PFSK-1 (cell line): ENCODE measurements at regions not wholly inside any gene's neighbourhood (a gene's known extent, or its start where the extent isn't known, plus 50 kb on each side); places are given as distances from the start of the nearest gene placed in this dataset.

Experiments
- POLR2AphosphoS5 ChIP-seq: IDR thresholded peaks from 2 replicates; pipeline ENCODE4 v1.6.1; 2012; ENCODE audit warnings: low read depth, mild to moderate bottlenecking, control low read depth, low read length, moderate library complexity
- REST ChIP-seq, 2 experiments: IDR thresholded peaks; 2 replicates each; pipeline versions ENCODE4 v1.6.1 to v1.8.0; 2011 to 2012; ENCODE audit warnings: low read depth in 2 of 2, low read length in 2 of 2, control low read depth in 1 of 2, inconsistent platforms in 1 of 2, mild to moderate bottlenecking in 1 of 2, moderate library complexity in 1 of 2; ENCODE audit not compliant: insufficient read depth in 1 of 2
- TAF1 ChIP-seq: IDR thresholded peaks from 2 replicates; pipeline ENCODE4 v1.6.1; 2012; ENCODE audit warnings: low read length, control low read depth, borderline replicate concordance; ENCODE audit not compliant: insufficient read depth

GRCh38 chr12:125922330-125922729 lies 857.1 kb downstream of the AACS start:
- TF ChIP-seq POLR2AphosphoS5 = no peak
- no peak for TF ChIP-seq TAF1
- no peak for TF ChIP-seq REST (IDR thresholded peaks at IDR 0.05; ENCODE audit: insufficient read depth in 1 of 2, low read depth in 2 of 2, low read length in 2 of 2)
